HG03060 (cell line): ENCODE measurements at regions not wholly inside any gene's neighbourhood (a gene's known extent, or its start where the extent isn't known, plus 50 kb on each side); places are given as distances from the start of the nearest gene placed in this dataset.
"Not testable (repeated sequence)": the region's sequence is repeated elsewhere in the genome, so short reads cannot be mapped to it uniquely, and the experiment has no call there.

ENCODE experiments used
- ATAC-seq: cut with Tn5 transposase; IDR thresholded peaks from one replicate; pipeline ENCODE4 v1.9.1; 2021; ENCODE audit warnings: low read depth, moderate number of reproducible peaks; ENCODE audit not compliant: unreplicated experiment

DNA sequence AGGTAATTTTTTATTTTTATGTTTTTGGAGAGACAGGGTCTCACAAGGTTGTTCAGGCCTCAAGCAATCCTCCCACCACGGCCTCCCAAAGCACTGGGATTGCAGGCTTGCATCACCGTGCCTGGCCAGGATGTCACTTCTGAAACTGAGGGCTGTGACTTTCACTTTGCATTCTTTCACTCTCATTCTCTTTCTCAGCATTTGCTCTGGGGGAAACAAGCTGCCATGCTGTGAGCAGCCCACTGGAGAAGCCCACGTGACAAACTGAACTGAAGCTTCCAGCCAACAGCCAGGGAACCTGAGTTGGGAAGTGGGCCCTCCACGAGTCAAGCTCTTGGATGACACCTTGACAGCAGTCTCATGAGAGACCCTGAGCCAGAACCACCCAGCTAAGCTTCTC is 109.4 kb downstream of the C5orf15 start:
- ATAC-seq: no peak

GRCh38 chr5:133857595-133858313 is 110.7 kb downstream of the C5orf15 start:
- ATAC-seq: not testable (repeated sequence)

- no peak for ATAC-seq
Measured at GRCh38 chr5:133854554-133854953, 113.9 kb downstream of the C5orf15 start.

DNA sequence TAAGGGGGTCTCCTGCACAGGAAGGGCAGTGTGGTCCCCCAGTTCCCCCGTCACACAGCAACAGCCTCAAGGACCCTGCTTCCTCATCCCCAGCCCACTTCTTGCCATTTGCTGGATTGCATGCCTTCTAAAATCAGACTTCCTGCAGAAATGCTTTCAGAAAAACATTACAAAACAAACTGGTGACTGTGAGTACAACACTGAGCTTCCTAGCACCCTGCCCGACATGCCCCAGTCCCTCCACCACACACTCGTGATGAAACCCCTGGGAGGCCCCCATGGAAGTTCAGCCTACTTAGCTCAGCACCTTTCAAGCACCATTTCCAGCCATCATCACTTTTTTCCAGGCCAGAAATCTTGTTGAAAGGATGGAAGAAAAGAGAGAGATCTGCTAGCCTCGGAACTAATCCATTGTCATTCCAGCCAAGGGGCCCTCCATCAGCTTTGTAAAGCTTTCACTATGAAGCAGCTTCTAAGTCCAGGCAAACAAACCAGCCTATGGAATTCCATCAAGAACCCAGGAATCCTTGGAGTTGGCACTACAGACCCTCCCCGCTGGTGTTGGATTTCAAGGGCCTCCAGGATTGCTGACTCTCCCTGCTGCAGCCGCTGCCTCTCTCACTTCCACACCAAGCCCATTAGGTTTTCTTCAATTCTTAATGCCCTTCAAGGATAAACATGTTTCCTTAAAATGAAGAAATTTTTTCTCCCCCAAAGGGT is 114.6 kb downstream of the C5orf15 start:
- ATAC-seq: no peak

- ATAC-seq: no peak
Measured at GRCh38 chr5:133851521-133851920, 116.9 kb downstream of the C5orf15 start.

GRCh38 chr5:133850811-133851210 is 117.6 kb downstream of the C5orf15 start:
- ATAC-seq: no peak

DNA sequence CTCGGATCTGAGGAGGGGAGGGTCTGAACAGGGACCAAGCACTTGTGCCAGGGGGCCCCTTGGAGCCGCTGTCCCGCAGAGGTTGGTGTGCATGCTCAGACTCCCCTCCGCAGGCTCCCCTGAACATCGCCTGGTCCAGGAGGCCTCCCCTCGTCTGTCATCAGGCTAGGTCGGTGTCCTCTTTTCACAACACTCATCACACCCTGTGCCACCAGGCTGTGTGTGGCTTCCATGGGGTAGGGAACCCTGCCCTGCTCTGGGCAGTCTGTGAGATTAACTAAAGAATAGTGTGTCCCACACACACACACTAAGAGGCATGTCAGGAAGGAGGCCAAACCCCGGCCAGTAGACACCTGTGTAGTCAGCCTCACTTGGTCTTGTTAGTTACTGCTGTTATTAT is 119.3 kb downstream of the C5orf15 start:
- ATAC-seq: no peak

- no peak for ATAC-seq
Measured at GRCh38 chr5:133848341-133848811, 120.0 kb downstream of the C5orf15 start.

- no peak for ATAC-seq
Measured at GRCh38 chr5:133847886-133848285, 120.5 kb downstream of the C5orf15 start.

DNA sequence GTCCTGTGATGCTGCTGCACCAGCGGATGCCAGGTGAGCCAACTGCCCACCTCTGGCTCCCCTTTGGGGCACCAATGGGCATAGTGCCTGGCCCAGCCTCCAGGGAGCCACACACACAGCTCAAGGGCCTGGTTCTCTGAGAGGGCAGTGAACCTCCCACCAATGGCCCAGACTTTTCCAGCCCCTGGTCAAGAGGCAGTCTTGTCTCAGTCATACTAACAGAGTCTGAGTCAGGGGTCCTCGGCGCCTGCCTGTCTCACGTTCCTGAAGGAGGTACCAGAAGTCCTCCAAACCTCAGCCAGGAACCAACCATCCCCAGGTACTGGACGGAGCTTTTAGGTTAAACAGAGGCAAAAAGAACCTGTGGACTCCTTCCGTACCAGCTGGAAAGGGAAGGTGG is 121.1 kb downstream of the C5orf15 start:
- no peak for ATAC-seq

DNA sequence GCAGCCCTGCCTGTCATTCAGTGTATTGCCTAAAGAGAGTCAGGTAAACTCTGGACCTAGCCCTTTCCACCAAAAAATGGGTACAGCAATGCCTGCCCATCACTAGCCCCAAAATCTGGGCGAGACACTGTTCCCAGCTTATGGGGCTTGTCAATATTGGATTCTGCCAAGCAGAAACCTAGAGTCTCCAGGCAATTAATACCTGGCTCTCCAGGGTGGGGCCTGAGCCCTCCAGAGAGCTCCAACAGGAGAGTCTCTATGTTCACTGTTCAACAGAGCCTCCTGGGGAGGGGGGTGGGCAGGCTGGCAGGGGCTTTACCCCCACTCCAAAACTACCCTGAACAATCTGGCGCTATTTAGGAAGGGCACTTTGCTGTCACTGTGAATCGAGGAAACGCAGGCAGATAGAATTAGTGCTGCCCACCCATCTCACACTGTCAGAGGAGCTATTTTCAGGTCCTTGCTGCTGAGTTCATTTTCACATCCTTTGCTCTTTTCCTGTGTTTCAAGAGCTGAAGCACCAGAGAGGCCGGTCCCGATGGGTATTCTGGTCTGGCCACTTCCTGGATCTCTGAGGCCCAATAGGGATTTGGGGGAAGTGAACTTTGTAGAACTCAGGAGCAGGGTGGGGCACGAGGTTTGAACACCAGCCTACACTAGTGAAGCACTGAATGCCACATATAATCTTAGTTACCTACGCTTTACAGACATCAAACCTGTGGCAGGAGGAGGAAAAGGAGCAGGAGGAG is 121.8 kb downstream of the C5orf15 start:
- no peak for ATAC-seq

GRCh38 chr5:133845271-133845670 is 123.2 kb downstream of the C5orf15 start:
- no peak for ATAC-seq

GRCh38 chr5:133844836-133845235 is 123.6 kb downstream of the C5orf15 start:
- ATAC-seq: no peak

GRCh38 chr5:133843911-133844310 is 124.5 kb downstream of the C5orf15 start:
- ATAC-seq: no peak

DNA sequence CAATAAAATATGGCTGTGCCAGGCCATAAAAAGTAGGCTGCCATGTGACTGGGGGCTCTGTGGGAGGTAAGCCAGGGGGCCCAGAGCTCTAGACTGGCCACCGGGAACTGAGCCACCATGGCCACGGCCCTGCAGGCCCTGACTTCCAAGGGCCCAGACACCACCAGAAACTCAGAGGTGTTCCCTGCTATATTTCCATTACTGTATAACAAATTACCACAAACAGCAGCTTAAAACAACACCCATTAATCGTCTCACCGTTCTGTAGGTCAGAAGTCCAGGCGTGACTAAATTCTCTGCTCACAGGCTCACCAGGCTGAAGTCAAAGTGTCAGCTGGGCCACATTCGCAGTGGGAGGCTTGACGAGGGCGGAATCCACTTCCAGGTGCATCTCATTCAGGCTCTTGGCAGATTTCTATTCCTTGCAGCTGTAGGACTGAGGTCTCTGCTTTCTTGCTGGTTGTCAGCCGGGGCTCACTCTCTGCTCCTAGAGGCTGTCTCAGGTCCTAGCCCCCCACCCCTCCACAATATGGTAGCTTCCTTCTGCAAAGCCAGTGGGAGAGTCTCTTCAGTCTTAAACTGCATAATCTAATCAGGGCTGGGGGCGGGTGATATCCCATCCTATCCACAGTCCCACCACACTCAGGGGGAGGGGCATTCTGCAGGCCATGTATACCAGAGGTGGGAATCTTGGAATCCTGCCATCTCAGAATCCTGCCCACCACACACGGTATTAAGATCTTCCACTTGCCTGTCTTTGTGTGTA is 125.4 kb downstream of the C5orf15 start:
- no peak for ATAC-seq

DNA sequence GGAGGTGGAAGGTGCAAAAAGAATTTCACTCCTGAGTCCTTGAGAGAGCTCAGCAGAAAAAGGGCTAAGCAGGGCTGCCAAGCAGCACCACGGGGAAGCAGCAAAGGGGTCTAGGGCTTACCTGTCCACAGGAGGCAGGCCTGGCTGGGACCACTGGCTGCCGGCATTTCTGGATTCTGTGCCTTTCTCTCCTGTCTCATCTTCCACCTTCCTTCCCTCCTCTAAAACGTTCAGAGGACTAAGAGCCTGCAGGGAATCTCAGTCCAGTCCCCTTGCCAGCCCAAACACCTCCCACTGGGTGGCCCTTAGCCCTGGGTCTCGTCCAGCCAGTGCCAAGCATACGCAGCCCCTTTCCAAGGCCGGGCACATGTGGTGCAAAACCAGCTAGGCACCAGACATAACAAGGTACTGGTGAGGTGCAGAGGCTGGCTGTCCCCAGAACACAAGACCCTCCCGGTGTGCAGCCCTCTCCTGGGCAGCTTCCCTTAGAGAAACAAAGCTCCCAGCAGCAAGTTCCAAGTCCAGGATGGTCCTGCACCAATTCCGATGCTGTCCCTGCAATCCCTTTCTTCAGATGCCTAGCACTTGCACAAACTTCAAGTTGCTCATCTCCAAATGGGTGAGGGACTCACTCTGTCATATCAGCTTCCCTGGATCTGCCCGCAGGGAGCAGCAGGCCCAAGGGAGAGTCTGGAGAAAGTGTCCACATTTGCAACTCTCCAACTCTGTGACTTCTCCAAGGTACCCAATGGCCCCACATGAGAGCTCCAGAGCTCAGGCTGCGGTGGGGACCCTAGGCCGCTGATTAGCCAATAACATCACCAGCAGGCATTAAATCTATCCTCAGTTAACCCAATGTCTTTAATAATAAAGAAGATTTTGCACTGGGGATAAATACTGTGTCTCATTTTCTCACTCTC is 126.3 kb downstream of the C5orf15 start:
- ATAC-seq: no peak

GRCh38 chr5:133840168-133840567 is 128.3 kb downstream of the C5orf15 start:
- no peak for ATAC-seq

DNA sequence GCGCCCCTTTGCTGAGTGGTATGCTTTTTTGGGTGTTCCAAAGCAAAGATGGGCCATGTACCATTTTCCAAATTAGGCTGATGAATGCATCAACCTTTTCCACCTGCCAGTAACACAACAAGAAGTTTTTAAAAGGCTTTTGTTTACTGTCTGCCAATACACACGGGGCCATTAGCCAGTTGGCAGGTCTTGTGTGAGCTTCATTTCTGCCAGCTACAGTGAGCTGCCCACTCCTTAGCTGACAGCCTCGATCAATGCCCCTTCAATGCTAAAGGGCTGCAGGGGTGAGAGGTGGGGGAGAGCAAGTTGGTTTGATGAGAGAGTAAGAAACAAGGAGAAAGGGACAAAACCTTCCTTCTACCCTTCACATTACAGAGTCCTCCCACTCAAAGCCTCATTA is 128.7 kb downstream of the C5orf15 start:
- ATAC-seq: no peak

DNA sequence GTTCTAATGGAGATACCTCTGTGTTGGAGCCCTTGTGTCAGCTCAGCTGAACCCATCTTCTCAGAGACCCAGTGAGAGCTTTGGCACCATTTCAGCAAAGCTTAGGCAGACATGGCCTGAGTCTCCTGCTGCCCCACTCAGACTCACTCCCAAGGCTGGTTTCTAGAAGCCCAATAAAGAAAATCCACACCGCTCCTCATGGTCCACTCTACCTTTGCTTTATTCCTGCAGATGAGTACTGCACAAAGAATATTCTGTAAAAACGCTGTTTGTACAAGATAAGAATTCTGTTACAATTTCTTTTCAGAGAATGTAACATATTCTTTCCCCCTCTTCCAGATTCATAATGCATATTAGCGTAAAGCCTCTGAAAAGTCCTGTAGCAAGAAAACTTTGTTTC is 129.3 kb downstream of the C5orf15 start:
- ATAC-seq: no peak

DNA sequence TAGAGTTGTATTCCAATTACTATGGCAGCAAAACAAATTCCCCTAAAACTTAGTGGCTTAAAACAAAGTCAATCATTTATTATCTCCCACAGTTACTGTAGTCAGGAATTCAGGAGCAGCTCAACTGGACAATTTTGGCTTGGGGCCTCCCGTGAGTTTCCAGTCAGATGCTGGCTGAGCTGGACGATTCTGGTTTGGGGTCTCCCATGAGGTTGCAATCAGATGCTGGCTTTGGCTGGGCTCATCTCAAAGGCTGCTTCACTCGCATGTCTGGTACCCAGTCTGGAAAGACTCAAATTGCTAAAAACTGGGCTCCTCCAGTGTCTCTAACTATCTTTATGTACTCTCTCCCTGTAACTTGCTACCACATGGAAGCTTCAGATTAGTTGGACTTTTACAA is 130.1 kb downstream of the C5orf15 start:
- no peak for ATAC-seq
